ENCODE measurements at regions not wholly inside any gene's neighbourhood (a gene's known extent, or its start where the extent isn't known, plus 50 kb on each side); places are given as distances from the start of the nearest gene placed in this dataset.

DNA sequence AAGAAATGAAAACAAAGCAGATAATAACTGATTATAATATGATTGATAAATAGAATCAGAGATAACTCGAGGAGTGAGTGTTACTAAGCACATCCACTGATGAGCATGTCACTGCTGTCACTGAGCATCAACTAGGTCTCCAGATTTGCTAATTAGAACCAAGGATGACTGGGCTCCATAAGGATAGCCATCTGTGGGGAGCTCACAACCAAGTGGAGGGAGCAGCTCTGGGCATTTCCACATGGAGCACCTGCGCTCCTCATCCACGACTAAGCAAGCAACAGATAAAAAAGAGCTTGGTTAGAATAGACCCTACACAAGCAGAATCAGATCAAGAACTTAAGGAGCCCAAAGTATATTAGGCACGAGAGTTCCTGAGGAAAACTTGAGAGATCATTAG, 396.0 kb upstream of the B3GAT1 start:
- no peaks in the 10 kb centered on the region for H3K4me1 ChIP-seq (replicated peaks in 1 of 2; ENCODE audit: control insufficient read depth in 2 of 2, insufficient read depth in 2 of 2, low read length in 2 of 2)
- intact Hi-C loops (cut with micrococcal nuclease) = no loop called here
- H3K9ac ChIP-seq (ENCODE audit: insufficient read depth in 1 of 2, low read depth in 2 of 2, low read length in 2 of 2) = no peak overlapping the region
- no peaks in the 10 kb centered on the region for H3K79me2 ChIP-seq (ENCODE audit: control insufficient read depth, insufficient read depth, low read length)
- FAIRE-seq (no peak), ATAC-seq (no peak), DNase-seq (ENCODE audit: extremely low read depth in 1 of 4, low spot score in 3 of 4) (no peak)
- no peaks in the 10 kb centered on the region for H3K9me1 ChIP-seq (ENCODE audit: control insufficient read depth, insufficient read depth, low read length)
- ChIA-PET CTCF (ENCODE audit: low intra/inter-chr PET ratio) (no interaction called here), POLR2A (no interaction called here)
- TF ChIP-seq ZNF785 (CRISPR knock-in tag; IDR thresholded peaks at IDR 0.05) = no peak
- no peak for TF ChIP-seq KAT8 (IDR thresholded peaks at IDR 0.05; ENCODE audit: low read depth)
- TF ChIP-seq ZFP30 (CRISPR knock-in tag; IDR thresholded peaks at IDR 0.05; ENCODE audit: borderline replicate concordance) = no peak
- no peak for TF ChIP-seq FUS (optimal IDR thresholded peaks at IDR 0.05; ENCODE audit: low read depth, low read length)
- no peak for TF ChIP-seq ILF3 (IDR thresholded peaks at IDR 0.05; ENCODE audit: borderline replicate concordance)
- no peak for TF ChIP-seq RHOXF2B (CRISPR knock-in tag; conservative IDR thresholded peaks at IDR 0.05)
- no peak for TF ChIP-seq TSHZ1 (CRISPR knock-in tag; IDR thresholded peaks at IDR 0.05)
- TF ChIP-seq ZNF395 (CRISPR knock-in tag; IDR thresholded peaks at IDR 0.05) = no peak
- no peak for TF ChIP-seq ZKSCAN3 (CRISPR knock-in tag; IDR thresholded peaks at IDR 0.05)
- H3K27ac ChIP-seq (ENCODE audit: extremely low read depth, low read depth, low read length) = no peak overlapping the region
- no peak overlapping the region for H2AFZ ChIP-seq (ENCODE audit: low read depth, low read length)
- no peak overlapping the region for H3K4me2 ChIP-seq (ENCODE audit: insufficient read depth, low read length)
- in situ Hi-C loops (cut with MboI) = no loop called here
- BruUV-seq (replicated peaks) = no TSS peak
- H3K27me3 ChIP-seq (ENCODE audit: control insufficient read depth in 2 of 2, insufficient read depth in 2 of 2, low read length in 2 of 2) = peaks cover 0 to 4% of the 10 kb centered on the region in 2 experiments; a peak in 1 of 5 replicates
- no peak overlapping the region for H3K4me3 ChIP-seq
- 0% methylated on average over 4 of the region's 4 CpGs for WGBS (ENCODE audit: insufficient coverage, low coverage, missing lambda C conversion rate)
- no peaks in the 10 kb centered on the region for H3K9me3 ChIP-seq (replicated peaks; ENCODE audit: control insufficient read depth, insufficient read depth, low read depth, low read length)
- no peaks in the 10 kb centered on the region for H3K36me3 ChIP-seq (ENCODE audit: control insufficient read depth, insufficient read depth, low read length)
- H4K20me1 ChIP-seq (replicated peaks; ENCODE audit: control insufficient read depth, insufficient read depth, low read length) = no peaks in the 10 kb centered on the region
